ENCODE measurements at regions not wholly inside any gene's neighbourhood (a gene's known extent, or its start where the extent isn't known, plus 50 kb on each side); places are given as distances from the start of the nearest gene placed in this dataset.

DNA sequence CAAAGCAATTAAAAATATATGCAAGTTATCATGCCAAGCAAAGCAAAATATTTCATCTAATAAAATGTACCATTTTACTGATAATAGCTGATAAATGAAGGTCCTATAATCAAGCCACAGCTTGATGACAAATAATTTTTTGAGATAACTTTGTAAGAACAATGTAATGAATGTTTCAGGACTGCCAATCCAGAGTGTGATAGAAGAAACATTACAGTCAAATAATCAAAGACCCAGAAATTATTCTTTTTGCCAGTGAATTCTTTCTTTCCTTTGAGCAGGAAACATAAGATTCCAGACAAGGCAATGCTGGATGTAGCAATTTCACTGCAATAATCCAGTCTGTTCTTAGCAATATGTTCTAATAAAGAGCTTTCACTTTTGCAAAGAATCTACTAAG lies 556.1 kb downstream of the PLOD2 start:
- no peak overlapping the region for H3K27ac ChIP-seq
- TF ChIP-seq, protein P1, sequence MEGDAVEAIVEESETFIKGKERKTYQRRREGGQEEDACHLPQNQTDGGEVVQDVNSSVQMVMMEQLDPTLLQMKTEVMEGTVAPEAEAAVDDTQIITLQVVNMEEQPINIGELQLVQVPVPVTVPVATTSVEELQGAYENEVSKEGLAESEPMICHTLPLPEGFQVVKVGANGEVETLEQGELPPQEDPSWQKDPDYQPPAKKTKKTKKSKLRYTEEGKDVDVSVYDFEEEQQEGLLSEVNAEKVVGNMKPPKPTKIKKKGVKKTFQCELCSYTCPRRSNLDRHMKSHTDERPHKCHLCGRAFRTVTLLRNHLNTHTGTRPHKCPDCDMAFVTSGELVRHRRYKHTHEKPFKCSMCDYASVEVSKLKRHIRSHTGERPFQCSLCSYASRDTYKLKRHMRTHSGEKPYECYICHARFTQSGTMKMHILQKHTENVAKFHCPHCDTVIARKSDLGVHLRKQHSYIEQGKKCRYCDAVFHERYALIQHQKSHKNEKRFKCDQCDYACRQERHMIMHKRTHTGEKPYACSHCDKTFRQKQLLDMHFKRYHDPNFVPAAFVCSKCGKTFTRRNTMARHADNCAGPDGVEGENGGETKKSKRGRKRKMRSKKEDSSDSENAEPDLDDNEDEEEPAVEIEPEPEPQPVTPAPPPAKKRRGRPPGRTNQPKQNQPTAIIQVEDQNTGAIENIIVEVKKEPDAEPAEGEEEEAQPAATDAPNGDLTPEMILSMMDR (IDR thresholded peaks at IDR 0.05), result no peak
- no peak for TF ChIP-seq ZFX (IDR thresholded peaks at IDR 0.05; ENCODE audit: borderline replicate concordance)

DNA sequence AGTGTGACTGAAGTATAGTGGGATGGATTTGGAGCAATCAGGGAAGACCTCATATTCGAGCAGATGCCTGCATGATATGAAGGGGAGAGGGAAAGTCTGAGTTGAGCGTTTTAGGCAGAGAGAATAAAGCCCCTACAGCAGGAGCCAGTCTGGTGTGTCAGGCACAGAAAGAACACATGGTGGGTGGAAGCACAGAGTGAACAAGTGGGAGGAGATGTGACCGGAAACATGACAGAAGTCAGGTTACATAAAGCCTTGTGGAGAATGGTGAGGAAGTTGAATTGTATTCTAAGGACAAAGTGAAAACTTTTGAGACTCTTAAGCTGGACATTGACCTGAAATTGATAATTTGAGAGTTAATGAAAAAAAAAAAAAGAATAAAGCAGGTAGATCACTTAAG lies 541.0 kb downstream of the PLOD2 start:
- TF ChIP-seq, protein P1 (IDR thresholded peaks at IDR 0.05), result no peak
- TF ChIP-seq ZFX (IDR thresholded peaks at IDR 0.05; ENCODE audit: borderline replicate concordance), result no peak

DNA sequence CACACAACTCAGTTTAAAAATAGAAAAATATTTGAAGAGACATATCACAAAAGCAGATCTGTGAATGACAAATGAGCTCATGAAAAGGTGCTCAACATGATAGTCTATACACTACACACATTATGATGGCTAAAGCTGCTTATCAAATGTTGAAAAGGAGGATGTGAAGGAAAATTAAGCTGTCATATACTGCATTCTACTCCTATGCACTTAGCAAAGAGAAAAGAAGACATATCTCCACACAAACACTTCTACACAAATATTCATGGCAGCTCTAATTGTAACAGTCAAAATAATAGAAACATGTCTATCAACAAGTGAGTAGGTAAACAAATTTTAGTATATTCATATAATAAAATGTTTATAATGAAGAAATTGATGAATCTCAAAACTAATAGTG lies 540.5 kb downstream of the PLOD2 start:
- TF ChIP-seq ZFX (IDR thresholded peaks at IDR 0.05; ENCODE audit: borderline replicate concordance), result no peak
- TF ChIP-seq, protein P1 (IDR thresholded peaks at IDR 0.05), result no peak
- no peak overlapping the region for H3K27ac ChIP-seq

More for the DNA sequence above, 541.0 kb downstream of the PLOD2 start:
- no peak overlapping the region for H3K27ac ChIP-seq

DNA sequence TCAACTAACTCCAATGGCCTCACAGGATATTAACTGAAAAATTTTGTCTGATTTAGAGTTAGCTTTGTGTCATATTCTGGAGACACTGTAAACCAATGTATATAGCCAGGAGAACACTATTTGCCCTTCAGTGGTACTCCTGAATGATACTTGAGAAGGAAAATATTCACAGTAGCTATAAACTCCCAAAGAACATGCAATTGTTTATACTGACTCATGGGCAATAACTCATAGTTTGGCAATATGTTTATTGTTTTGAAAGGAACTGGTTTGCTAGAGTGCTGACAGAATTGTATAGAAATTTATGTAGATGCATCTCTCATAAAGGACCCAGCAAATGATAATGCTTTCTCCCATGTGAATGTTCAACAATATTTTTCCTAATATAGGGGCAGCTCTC lies 537.6 kb downstream of the PLOD2 start:
- TF ChIP-seq, protein P1 (IDR thresholded peaks at IDR 0.05), result no peak
- TF ChIP-seq ZFX (IDR thresholded peaks at IDR 0.05; ENCODE audit: borderline replicate concordance), result no peak
- no peak overlapping the region for H3K27ac ChIP-seq

DNA sequence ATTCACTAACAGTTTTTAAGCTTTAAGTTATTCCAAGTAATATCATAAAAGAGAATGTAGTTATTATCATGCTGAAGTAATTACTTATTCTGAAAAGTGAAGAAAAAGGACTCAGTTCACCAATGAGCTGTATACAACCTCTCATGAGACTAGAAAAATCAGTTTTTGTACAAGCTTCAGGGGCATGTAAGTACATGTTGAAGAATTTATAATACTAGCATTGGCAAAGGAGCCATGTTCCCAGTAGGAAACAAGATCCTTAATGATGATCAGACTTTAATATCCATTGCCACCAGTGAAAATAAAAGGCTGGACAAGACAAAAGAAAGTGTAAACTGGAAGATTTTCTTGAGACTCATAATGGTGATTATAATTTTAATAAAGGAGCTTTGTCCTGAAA lies 532.8 kb downstream of the PLOD2 start:
- TF ChIP-seq ZFX (IDR thresholded peaks at IDR 0.05; ENCODE audit: borderline replicate concordance), result no peak
- no peak overlapping the region for H3K27ac ChIP-seq

DNA sequence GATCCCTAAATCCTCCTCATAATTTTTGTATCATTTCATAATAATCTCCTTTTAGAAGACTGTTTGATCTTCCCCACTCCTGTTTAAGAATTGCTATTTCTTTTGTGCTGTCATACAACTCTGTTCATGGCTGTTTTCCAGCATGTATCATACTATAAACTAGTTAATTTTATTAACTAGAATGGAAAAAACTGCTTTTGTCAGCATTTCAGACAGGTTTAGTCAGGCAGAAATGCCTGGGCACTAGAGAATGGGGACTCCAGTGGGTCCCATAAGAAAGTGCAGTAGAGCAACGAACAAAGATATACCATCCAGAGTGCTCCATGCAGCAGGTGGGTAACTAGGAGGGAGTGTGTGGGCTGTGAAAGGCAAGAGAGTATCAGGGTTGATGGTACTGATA lies 523.9 kb downstream of the PLOD2 start:
- no peak overlapping the region for H3K27ac ChIP-seq
- TF ChIP-seq ZFX (IDR thresholded peaks at IDR 0.05; ENCODE audit: borderline replicate concordance), result no peak
- TF ChIP-seq, protein P1 (IDR thresholded peaks at IDR 0.05), result no peak

DNA sequence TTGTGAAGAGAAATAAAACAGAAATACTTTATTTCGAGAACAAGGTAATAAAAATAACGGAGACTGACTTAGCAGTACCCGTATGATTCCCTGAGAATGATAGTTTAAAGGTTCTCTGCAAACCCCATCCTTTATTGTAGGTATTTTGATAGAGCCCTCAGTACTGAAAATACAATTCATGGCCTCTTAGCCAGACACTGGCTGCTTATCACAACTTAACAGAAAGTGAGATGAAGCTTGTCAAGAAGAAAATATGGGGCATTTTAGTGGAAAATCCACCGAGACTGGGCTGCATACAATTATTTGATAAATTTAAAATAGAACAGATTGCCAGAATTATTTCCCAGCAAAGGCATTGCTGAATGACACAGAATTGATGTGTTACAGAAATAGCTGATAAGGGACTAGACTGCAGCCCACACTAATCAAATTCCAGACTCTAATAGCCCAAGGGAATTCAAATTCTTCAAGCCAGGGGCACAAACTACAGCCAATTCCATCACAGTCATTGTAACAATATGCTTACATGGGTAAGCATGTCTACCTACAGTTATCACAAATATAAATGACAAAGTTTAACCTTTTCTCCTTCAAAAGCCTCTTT lies 521.9 kb downstream of the PLOD2 start:
- no peak overlapping the region for H3K27ac ChIP-seq
- TF ChIP-seq, protein P1 (IDR thresholded peaks at IDR 0.05), result no peak
- TF ChIP-seq ZFX (IDR thresholded peaks at IDR 0.05; ENCODE audit: borderline replicate concordance), result no peak

DNA sequence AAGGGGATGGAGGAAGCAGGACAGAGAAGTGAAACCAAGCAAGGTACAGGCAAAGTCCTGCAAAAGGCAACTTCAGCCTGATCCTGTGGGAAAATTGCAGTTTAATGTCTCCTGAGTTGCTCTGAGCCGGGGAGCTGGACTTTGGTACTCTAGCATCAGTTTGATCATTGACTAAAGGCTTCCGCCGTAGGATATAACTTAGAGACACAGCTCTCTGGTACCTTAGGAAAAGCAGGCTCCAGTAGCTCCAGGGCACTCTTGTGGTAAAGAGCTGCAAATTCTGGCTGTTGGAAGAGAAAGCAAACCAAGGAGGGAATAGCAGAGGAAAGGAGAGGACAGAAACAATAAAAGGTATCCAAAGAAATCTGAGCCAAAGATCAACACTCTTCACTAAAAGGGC lies 521.1 kb downstream of the PLOD2 start:
- TF ChIP-seq, protein P1 (IDR thresholded peaks at IDR 0.05), result no peak
- TF ChIP-seq ZFX (IDR thresholded peaks at IDR 0.05; ENCODE audit: borderline replicate concordance), result no peak

More for the DNA sequence above, 521.1 kb downstream of the PLOD2 start:
- H3K27ac ChIP-seq, result no peak overlapping the region

All from 22Rv1 (cell line).